Fibroblast of lung (primary cell): ENCODE measurements at regions not wholly inside any gene's neighbourhood (a gene's known extent, or its start where the extent isn't known, plus 50 kb on each side); places are given as distances from the start of the nearest gene placed in this dataset.

Source experiments
- CTCF ChIP-seq, 2 donors: IDR thresholded peaks in 1 of 2; conservative IDR thresholded peaks in 1 of 2; 1 replicate in 1 of 2; 2 replicates in 1 of 2; pipeline ENCODE4 v1.5.1; 2011 to 2012; ENCODE audit warnings: low read length in 2 of 2, control low read depth in 1 of 2, inconsistent platforms in 1 of 2, low read depth in 1 of 2, mild to moderate bottlenecking in 1 of 2
- EZH2 ChIP-seq: IDR thresholded peaks from 2 replicates; pipeline ENCODE4 v1.5.1; 2012; ENCODE audit warnings: low read length, control low read depth, mild to moderate bottlenecking; ENCODE audit errors: missing control alignments

GRCh38 chr22:48091656-48092223, 1329.3 kb downstream of the TBC1D22A start:
- TF ChIP-seq CTCF (conservative IDR thresholded peaks at IDR 0.05 in 1 of 2, IDR thresholded peaks at IDR 0.05 in 1 of 2; ENCODE audit: low read depth in 1 of 2, low read length in 2 of 2) (no peak), EZH2 (no peak)
